ENCODE measurements at regions not wholly inside any gene's neighbourhood (a gene's known extent, or its start where the extent isn't known, plus 50 kb on each side); places are given as distances from the start of the nearest gene placed in this dataset.

- TF ChIP-seq CTCF (IDR thresholded peaks at IDR 0.05) = no peak
Measured at GRCh38 chr3:180835501-180835900, 77.0 kb upstream of the FXR1 start.

- TF ChIP-seq CTCF (IDR thresholded peaks at IDR 0.05) = no peak
Measured at GRCh38 chr3:180836766-180837165, 75.7 kb upstream of the FXR1 start.

GRCh38 chr3:180854887-180855286 lies 57.6 kb upstream of the FXR1 start:
- TF ChIP-seq CTCF (IDR thresholded peaks at IDR 0.05) = no peak

- peak; percentile 57 for TF ChIP-seq CTCF (IDR thresholded peaks at IDR 0.05)
Measured at GRCh38 chr3:180855364-180855763, 57.1 kb upstream of the FXR1 start.

- no peak for TF ChIP-seq CTCF (IDR thresholded peaks at IDR 0.05)
Measured at GRCh38 chr3:180855956-180856355, 56.5 kb upstream of the FXR1 start.

- no peak for TF ChIP-seq CTCF (IDR thresholded peaks at IDR 0.05)
Measured at GRCh38 chr3:180860180-180860858, 52.2 kb upstream of the FXR1 start.
